Stimulated activated CD4-positive, alpha-beta T cell treated with anti-CD3 and anti-CD28 coated beads, Interleukin-2, amount 100 ng/mL, for 24 hours (primary cell): ENCODE measurements at regions not wholly inside any gene's neighbourhood (a gene's known extent, or its start where the extent isn't known, plus 50 kb on each side); places are given as distances from the start of the nearest gene placed in this dataset.
"Not testable (repeated sequence)": the region's sequence is repeated elsewhere in the genome, so short reads cannot be mapped to it uniquely, and the experiment has no call there.

Experiments used
- DNase-seq, 2 donors: peaks; one replicate each; pipeline ENCODE4 v3.0.0-alpha.2; 2020

DNA sequence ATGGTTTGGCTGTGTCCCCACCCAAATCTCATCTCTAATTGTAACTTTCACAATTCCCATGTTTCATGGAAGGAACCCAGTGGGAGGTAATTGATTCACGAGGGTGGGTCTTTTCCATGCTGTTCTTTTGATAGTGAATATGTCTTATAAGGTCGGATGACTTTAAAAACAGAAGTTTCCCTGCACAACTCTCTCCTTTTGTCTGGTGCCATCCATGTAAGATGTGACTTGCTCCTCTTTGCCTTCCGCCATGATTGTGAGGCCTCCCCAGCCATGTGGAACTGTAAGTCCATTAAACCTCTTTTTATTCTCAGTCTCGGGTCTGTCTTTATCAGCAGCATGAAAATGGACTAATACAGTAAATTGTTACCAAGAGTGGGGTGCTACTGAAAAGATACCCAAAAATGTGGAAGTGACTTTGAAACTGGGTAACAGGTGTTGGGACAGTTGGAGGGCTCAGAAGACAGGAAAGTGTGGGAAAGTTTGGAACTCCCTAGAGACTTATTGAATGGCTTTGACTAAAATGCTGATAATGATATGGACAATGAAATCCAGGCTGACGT is 251.4 kb upstream of the GK2 start:
- not testable (repeated sequence) for DNase-seq

DNA sequence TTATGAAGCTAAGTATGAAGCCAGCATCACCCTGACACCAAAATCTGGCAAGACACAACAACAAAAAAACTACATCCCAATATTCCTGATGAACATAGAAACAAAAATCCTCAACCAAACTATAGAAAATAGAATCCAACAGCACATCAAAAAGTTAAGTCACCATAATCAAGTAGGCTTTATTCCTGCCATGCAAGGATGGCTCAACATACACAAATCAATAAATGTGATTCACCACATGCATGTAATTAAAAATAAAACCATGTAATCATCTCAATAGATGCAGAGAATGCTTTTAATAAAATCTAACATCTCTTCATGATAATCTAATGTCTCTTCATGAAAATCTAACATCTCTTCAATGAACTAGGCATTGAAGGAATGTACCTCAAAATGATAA is 249.4 kb upstream of the GK2 start:
- no peak for DNase-seq

DNA sequence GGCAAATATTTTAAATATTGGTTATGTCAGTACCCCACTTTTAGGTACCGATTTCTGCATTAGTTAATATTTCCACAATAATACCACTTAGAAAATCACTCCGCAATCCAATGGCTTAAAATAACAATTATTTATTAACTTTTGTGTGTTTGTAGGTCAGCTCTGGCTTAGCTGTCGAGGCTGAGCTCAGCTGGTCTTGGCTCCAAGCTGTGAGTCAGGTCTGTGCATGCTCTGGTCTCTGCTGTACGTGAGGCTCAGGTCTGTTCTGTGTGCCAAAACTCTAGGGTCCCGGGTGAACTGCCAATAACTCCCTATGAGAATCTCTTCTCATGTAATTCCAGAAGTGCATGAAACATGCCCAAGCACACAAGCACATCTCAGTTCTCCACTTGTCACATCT is 245.8 kb upstream of the GK2 start:
- no peak for DNase-seq

DNA sequence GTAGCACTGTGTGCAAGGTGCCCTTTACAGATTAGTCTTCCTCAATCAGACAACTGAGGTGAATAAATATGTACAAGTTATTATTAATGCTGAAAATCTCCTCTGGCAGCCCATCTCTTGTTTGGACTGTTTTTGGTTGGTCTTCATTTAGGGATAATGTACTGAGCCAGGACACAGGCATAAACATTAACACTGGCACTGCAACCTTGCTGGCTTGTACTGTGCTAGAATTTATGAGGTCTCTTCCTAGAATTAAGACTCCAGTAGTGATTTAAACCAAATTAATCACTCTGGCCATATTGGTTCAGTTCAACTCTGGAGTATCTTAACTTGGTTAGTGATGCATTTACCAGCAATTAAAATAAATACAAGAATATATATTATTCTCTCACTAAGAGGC is 244.7 kb upstream of the GK2 start:
- no peak for DNase-seq

DNA sequence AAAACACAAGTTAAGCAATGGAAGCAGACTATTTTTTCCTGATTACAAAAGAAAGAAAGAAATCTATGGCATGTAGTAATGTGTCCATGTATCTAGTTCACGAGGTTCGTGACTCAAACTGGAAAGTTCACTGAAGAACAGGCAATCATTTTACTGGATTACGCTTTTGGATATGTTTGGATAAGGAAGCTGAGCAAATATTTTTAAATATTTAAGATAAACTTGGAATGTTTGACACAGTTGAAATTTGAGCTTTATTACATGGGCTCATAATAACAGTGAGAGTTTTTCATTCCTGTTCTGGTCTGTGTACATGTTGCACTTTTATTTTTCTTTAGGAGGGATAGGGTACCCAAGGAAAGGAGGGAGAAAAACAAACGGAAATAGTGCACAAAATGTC is 244.2 kb upstream of the GK2 start:
- DNase-seq = no peak

DNA sequence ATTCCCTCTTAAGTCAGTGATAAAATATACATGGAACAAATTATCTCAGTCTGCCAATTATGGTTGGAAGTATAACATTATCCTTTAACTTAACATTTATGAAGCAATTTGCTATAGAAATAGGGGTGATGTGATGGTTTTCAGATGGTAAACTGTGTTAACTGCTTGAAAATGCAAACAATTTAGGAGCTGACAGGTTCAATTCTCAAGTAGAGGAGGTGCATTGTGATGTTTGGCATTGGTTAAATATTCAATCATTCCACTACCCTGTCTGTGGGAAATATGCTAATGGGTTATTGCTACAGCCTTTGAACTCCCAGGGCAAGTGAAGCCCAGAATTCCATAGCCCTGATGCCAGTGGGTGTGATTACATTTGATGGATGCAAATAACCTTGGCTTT is 243.4 kb upstream of the GK2 start:
- no peak for DNase-seq

DNA sequence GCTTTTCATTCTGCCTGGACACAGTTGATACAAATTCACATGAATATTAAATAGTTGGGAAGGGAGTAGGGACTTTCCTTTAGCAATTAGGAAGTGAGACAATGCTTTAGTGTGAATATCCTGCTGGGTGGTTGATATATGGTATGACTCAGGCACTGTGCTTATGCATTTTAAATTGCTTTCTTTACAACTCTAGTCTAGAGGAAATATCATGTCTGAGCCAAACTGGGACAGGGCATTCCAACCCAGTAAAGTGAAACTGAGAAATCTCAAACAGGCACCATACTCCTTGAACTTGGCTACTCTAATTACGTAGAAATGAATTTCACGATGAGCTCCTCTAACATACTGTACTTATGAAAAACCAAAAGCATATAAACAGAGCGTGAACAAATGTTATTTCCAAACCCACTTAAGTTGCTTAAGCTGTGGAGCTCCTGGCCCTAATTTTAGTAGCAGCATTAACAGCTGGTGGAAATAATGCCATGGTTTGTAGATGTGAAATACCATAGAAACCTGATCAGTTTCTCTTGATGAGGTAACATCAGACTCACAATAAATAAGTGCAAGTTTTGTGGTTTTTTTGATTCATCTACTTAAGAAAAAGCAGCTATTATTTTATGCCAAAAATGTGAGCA is 242.9 kb upstream of the GK2 start:
- no peak for DNase-seq

DNA sequence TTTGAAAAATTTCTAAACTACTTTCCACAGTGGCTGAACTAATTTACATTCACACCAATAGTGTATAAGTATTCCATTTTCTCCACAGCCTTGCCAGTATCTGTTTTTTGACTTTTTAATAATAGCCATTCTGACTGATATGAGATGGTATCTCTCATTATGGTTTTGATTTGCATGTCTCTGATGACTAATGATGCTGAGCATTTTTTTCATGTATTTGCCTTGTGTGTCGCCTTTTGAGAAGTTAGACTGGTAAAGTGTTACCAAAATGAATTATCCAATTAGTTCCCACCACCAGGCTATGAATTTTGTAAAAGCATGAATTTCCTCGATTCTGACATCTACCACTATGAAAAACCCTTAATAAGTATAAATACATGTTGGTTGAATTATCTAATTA is 242.2 kb upstream of the GK2 start:
- no peak for DNase-seq

DNA sequence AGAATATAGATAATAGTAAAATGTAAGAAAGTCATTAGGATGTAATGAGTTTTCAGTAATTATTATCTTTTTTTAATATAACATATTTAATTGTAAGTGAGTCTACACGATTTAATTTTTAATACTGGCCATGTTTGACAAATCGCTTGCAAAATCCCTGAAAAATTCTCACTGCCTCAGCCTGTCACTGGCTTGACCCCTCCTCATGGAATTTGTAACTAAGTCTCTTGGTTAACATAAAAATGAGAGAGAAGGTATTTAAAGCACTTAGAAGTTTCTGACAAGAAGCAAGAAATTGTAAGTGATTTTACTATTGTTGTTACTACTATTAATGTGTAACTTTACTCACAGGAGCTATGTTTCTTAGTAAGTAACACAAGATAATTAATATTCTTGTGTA is 237.9 kb upstream of the GK2 start:
- no peak for DNase-seq

DNA sequence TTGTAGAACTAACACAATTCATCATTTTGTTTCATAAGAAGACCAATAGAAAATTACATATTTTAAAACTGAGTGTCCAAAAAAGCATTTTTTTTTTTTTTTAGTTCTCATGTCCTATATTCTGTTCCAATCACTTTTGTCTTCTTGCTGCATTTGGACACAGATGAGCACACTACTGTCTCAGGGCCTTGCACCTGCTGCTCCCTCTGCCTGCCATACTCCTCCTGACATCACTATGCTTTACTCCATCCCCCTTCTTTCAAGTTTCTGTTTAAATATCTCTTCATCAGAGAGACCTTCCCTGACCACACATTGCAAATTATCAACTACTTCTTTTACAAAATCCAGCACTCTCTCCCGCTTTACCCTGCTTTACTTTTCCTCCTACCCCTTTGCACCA is 230.7 kb upstream of the GK2 start:
- no peak for DNase-seq

DNA sequence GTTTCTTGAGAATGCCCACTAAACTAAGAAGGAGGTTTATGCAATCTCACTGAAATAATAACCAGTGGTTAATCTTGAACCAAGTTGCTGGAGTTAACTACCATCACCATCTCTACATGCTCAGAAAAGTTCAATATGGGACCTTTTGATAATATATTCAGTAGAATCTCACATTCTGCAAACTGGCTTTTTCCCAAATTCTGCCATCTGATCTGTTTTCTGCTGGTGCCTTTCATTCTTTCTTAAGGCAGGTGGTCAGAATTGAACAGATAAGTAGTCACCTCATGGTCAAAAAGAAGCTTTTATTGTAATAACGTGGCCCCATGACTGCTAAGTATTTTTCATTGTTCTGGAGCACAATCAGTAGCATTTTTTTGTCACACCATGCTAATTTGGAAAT is 229.0 kb upstream of the GK2 start:
- no peak for DNase-seq

DNA sequence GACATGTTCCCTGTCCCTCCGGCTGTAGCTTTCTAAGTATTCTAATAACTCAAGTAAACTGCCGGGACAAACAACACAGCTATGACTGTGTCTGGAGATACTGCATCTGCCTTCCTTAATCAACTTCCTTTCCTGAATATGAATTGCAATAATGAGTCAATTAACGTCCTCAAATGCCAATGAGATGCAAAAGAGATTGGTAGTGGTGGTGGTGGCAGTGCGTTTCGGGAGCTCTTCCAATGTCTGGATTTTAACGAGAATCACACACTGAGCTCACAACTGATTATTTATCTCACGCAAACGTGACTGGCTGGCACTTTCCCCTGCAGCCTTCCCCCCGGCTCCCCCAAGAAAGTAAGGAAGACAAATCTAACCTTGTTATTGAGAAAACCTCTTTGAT is 226.1 kb upstream of the GK2 start:
- no peak for DNase-seq

DNA sequence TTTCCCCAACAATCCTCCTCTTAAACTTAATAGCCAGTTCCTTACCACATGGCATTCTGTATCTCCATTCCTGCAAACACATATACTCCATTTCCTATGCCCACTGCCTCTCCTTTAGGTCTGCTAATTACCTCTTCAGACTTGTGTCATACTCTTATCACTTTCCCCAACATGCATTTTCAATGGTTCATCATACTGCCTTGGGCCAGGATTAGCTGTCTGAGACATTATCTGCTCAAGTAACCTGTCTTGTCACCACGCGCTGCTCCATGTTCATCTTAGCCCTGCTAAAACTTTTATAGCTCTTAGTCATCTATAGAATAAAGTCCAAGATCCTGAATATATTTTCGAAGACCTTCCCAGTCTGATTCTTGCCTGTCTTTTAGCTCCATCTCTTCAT is 224.1 kb upstream of the GK2 start:
- no peak for DNase-seq

DNA sequence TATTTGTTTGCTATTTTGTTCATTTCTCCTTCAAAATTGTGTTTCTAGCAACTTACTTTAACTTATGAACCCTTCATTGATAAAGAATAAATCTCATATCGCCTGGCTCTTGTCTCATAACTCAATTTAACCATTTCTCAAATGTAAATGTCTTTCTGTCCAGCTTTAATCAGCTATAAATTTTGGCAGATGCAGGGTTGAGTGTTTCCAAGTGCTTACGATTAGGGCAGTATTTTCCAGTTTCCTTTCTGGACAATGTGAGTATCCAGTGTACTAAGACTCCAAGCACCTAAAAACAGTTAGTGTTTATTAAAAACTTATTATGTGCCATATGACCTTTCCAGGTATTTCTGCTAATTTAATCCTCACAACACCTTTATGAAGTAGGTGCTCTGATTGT is 218.6 kb upstream of the GK2 start:
- no peak for DNase-seq

DNA sequence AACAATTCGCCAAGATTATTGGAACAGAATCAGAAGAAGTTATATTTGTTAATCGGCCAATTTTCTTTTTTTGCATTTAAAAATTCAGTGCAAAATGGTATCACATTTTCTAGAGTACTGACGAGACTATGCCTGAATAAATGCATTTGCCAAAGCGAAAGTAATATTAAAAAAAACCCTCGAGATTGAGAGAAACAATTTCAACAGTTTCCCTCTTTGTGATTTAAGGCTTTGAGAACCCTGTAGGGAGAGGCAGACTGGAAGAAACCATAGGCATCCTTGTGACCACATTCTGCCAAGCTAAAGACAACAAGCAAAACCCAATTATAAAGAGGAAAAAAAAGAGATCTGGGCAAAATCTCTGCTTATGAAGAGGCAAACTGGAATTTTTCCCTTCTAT is 218.1 kb upstream of the GK2 start:
- no peak for DNase-seq

DNA sequence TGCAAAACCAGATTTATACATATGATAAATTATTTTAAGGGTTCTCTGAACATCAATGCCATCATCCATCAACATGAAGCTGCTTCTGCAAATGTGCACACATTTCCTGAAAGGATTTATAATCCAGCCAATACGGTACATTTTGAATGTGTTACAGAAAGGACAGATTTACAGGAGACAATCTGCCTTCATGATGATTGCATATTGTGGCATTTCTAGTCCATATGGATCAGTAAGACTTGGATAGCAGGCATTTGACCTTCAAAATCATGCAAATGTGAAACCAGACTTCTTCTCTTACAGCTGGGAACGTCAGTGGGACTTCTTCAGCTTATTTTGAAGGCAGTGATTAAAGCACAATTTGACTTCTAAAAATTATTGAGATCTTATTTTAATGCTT is 217.3 kb upstream of the GK2 start:
- DNase-seq = no peak

DNA sequence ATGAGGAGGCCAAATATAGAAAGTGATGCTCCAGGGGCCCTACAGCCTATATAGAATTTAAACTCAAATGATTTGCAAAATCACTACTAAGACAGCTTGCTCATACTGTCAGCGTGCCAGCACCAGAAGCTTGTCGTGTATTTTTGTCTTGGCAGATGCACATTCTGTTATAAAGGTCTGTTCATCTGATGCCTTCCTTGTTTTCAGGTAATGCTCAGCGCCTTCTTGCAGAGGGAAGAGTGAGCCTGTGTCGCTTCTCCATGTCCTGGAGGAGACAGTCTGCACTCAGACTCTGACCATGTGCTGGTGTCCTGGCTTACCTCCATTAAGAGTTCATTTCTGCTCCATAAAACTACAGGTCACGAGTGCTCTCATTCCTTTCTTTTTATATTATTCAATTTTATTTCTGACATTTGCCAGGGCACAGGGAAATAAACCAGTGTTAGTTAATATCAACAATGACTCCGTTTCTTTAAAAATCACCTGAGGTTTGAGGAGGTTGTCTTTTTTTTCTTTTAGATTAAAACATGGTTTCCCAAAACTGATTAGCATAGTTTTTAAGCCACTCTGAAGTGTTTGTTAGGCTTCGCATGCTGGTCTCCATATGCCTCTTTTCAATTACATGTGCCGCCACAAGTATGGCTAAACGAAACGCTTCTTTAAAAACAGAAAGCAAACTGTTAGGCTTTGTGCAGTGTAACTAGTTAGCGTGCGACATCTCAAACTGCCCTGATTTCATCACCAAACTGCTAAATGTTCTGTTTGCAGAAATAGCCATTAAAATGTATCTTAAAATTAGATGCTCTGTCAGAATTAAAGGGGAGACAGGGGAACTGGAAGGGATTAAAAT is 215.2 kb upstream of the GK2 start:
- DNase-seq = no peak

DNA sequence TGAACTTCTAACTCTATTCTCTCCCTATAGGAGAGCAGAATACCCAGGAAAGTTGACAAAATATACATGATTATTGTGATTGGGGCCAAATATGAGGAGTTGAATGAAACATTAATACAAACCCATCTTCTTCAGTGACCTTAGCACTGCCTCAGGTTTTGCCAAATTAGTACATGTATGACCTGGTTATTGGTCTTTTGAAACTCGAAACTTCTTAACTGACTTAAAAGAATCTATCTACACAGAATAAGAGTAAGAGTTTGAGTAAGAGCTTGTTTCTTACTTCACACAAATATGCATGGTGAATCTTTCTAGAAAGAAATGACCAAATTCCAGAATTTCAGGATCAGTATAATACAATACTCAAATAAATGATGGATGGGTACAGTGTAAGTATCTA is 213.0 kb upstream of the GK2 start:
- no peak for DNase-seq

DNA sequence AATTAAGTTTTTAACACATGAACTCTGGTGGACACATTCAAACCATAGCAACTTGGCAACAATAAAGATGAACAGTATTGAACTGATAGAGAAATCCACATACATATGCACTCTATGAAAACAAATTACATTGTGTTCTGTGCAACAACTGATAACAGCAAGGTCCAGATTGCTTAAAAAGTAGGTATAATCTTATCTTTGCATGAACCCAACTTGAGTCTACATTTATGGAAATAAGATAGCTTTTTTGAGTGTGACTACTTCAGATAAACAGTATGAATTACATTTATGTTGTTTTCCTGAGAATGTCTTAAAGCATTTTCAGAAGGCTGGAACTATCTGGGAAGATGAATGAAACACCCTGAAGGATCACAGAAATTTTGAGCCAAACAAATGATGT is 212.6 kb upstream of the GK2 start:
- no peak for DNase-seq

DNA sequence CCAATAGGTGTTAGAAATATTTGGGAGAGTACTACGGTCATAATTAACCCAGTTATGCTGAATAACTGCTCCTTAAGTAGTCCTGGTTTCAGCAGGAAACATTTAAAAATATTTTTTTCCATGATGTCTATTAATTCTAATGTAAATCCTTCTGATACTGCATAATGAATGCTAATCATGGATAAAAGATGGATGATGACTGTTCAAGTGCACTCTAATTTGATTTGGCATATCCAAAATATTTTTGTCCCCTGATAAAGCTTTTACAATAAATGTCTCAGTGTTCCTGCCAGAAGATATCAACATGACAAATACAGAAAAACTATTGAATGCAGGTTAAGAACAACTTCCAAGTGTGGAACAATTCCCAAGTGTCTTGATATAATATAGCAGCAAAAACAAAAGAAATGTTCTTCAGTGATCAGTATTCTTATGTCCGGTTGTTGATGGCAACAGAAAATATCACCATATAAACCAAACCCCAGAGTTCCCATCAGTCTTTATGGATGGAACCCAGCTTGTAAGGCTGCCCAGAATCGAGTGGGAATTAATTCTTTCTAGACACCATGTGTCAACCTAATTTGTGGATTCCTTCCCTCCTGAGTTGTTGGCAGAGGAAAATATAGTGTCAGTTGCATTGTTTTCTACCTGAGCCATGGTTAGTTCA is 205.4 kb upstream of the GK2 start:
- no peak for DNase-seq

DNA sequence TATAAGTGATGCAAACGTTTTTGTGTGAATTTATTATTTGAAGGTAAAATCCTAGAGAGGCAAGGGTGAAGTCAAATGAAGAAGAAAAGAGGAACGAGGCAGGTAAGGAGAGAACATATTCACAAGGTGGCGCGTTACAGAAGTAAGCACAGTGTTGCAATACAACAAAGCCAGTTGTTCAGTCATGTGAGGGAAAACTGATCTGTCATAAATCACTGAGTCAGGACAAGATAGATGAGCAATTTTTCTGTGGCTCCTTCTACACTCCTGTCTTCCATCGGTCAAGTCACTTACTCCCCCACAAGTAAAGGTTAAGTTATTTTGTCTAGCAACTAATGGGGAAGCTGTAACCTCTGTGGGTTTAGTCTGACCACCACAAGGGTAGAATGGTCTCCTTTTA is 203.0 kb upstream of the GK2 start:
- no peak for DNase-seq

DNA sequence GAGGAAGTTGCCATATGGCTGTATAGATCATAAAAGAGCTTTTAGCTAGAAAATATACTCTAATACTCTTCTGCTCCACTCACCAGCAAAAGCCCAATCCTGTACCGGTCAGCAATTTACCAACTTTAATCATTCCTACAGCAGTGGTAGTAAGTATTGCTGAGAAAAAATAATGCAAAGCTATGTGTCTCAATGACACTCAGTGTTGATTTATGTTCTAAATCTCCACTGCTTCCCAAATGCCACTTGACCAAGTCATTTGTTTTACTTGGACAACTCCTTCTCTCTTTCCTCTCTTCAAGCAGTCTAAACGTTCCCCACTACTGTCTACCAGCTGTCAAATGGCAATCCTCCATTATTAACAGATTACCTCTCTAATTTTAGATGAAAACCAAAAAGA is 201.8 kb upstream of the GK2 start:
- no peak for DNase-seq

DNA sequence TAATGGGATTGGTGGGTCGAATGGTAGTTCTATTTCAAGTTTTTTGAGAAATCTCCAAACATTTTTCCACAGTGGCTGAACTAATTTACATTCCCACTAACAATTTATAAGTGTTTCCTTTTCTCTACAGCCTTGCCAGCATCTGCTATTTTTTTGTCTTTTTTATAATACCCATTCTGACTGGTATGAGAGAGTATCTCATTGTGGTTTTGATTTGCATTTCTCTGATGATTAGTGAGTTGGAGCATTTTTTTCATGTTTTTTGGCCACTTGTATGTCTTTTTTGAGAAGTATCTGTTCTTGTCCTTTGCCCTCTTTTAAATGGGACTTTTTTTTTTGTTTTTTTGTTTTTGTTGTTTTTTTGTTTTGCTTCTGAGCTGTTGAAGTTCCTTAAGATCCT is 200.0 kb upstream of the GK2 start:
- DNase-seq = no peak

DNA sequence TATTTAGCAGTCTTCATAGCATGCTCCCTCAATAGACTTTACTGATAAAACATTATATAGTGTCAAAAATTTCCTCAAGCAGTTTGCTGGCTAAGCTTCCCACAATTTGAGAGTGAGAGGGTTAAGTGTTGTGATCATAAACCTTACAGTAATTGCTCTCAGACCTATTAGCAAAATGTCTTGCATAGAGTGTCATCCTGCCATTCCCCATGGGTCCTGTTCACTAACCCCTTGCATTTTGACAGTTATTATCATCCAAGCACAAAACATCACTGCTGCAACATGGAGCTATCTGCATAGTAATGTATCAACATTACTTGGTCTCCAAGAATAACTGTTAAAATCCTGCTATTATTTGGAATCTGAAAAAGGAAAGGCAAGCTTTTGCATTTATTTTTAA is 196.1 kb upstream of the GK2 start:
- no peak for DNase-seq
